Gastroesophageal sphincter (tissue), 3 donors: ENCODE measurements at regions not wholly inside any gene's neighbourhood (a gene's known extent, or its start where the extent isn't known, plus 50 kb on each side); places are given as distances from the start of the nearest gene placed in this dataset.

Experiments
- EP300 ChIP-seq: sonication (generic); formaldehyde crosslinking; IDR thresholded peaks from one replicate; pipeline ENCODE4 v1.6.1; 2017; ENCODE audit warnings: antibody characterized with exemption, mild to moderate bottlenecking
- POLR2A ChIP-seq, 2 donors: fragments of 450-650 bp; IDR thresholded peaks; one replicate each; pipeline ENCODE4 v1.6.1; 2017; ENCODE audit warnings: antibody characterized with exemption in 2 of 2, mild to moderate bottlenecking in 2 of 2, moderate library complexity in 1 of 2
- POLR2AphosphoS5 ChIP-seq: sonication (generic); formaldehyde crosslinking; IDR thresholded peaks from one replicate; pipeline ENCODE4 v1.6.1; 2017; ENCODE audit warnings: antibody characterized with exemption
- TF ChIP-seq, protein P1 (sequence below), 4 experiments: fragments of 200-600 bp in 2 of 4; fragments of 450-650 bp in 2 of 4; sonication (generic) in 1 of 4; IDR thresholded peaks; one replicate each; pipeline ENCODE4 v1.5.1; 2017 to 2019; ENCODE audit warnings: antibody characterized with exemption in 4 of 4, mild to moderate bottlenecking in 2 of 4, moderate library complexity in 2 of 4

- TF ChIP-seq, protein P1, sequence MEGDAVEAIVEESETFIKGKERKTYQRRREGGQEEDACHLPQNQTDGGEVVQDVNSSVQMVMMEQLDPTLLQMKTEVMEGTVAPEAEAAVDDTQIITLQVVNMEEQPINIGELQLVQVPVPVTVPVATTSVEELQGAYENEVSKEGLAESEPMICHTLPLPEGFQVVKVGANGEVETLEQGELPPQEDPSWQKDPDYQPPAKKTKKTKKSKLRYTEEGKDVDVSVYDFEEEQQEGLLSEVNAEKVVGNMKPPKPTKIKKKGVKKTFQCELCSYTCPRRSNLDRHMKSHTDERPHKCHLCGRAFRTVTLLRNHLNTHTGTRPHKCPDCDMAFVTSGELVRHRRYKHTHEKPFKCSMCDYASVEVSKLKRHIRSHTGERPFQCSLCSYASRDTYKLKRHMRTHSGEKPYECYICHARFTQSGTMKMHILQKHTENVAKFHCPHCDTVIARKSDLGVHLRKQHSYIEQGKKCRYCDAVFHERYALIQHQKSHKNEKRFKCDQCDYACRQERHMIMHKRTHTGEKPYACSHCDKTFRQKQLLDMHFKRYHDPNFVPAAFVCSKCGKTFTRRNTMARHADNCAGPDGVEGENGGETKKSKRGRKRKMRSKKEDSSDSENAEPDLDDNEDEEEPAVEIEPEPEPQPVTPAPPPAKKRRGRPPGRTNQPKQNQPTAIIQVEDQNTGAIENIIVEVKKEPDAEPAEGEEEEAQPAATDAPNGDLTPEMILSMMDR (IDR thresholded peaks at IDR 0.05), result no peak
- TF ChIP-seq POLR2AphosphoS5 (no peak), POLR2A (IDR thresholded peaks at IDR 0.05) (no peak), EP300 (no peak)
These were observed 1381.5 kb upstream of the ADGRL3 start for GRCh38 chr4:59818656-59819055.
